ENCODE measurements at regions not wholly inside any gene's neighbourhood (a gene's known extent, or its start where the extent isn't known, plus 50 kb on each side); places are given as distances from the start of the nearest gene placed in this dataset.

- H3K4me3 ChIP-seq (ENCODE audit: low read depth, low read length): no peak overlapping the region
- no peak for TF ChIP-seq CTCF (IDR thresholded peaks at IDR 0.05; ENCODE audit: borderline replicate concordance, insufficient read depth, low read depth, low read length)
These were observed 231.7 kb downstream of the MTX2 start for GRCh38 chr2:176500901-176501300.

- TF ChIP-seq CTCF (IDR thresholded peaks at IDR 0.05; ENCODE audit: borderline replicate concordance, insufficient read depth, low read depth, low read length): no peak
- H3K4me3 ChIP-seq (ENCODE audit: low read depth, low read length): no peak overlapping the region
These were observed 232.4 kb downstream of the MTX2 start for GRCh38 chr2:176501617-176502016.

- TF ChIP-seq CTCF (IDR thresholded peaks at IDR 0.05; ENCODE audit: borderline replicate concordance, insufficient read depth, low read depth, low read length): no peak
- H3K4me3 ChIP-seq (ENCODE audit: low read depth, low read length): no peak overlapping the region
These were observed 233.4 kb downstream of the MTX2 start for GRCh38 chr2:176502619-176503018.

- no peak overlapping the region for H3K4me3 ChIP-seq (ENCODE audit: low read depth, low read length)
- TF ChIP-seq CTCF (IDR thresholded peaks at IDR 0.05; ENCODE audit: borderline replicate concordance, insufficient read depth, low read depth, low read length): no peak
These were observed 234.5 kb downstream of the MTX2 start for GRCh38 chr2:176503776-176504175.

- no peak overlapping the region for H3K4me3 ChIP-seq (ENCODE audit: low read depth, low read length)
- TF ChIP-seq CTCF (IDR thresholded peaks at IDR 0.05; ENCODE audit: borderline replicate concordance, insufficient read depth, low read depth, low read length): no peak
These were observed 235.2 kb downstream of the MTX2 start for GRCh38 chr2:176504440-176504839.

GRCh38 chr2:176507786-176508185, 238.5 kb downstream of the MTX2 start:
- H3K4me3 ChIP-seq (ENCODE audit: low read depth, low read length): no peak overlapping the region
- TF ChIP-seq CTCF (IDR thresholded peaks at IDR 0.05; ENCODE audit: borderline replicate concordance, insufficient read depth, low read depth, low read length): no peak

- H3K4me3 ChIP-seq (ENCODE audit: low read depth, low read length): no peak overlapping the region
- TF ChIP-seq CTCF (IDR thresholded peaks at IDR 0.05; ENCODE audit: borderline replicate concordance, insufficient read depth, low read depth, low read length): no peak
These were observed 239.1 kb downstream of the MTX2 start for GRCh38 chr2:176508374-176508773.

Data from GM12875 (cell line).